HCT116 (cell line): ENCODE measurements at regions not wholly inside any gene's neighbourhood (a gene's known extent, or its start where the extent isn't known, plus 50 kb on each side); places are given as distances from the start of the nearest gene placed in this dataset.

ENCODE experiments used
- ATAC-seq: fragments of 200-7000 bp; cut with Tn5 transposase; 2 replicates; pipeline ENCODE4 v1.9.1; 2020; ENCODE audit warnings: mild to moderate bottlenecking, moderate library complexity
- BruUV-seq: library from RNA; stranded (reverse); fragments of 400-500 nt; replicated peaks from 2 replicates; lab custom pipeline; 2021; lab: Mats Ljungman, UMichigan
- CTCF ChIA-PET: fragments of 300-600 bp; sonication (Branson Sonifier 250); formaldehyde crosslinking; loops from one replicate; lab custom pipeline; 2021; ENCODE audit warnings: antibody characterized with exemption; lab: Charles Lee
- POLR2A ChIA-PET: fragments of 300-600, 350-600 bp; sonication (Branson Sonifier 250); formaldehyde crosslinking; loops from one replicate; lab custom pipeline; 2021; ENCODE audit warnings: antibody characterized with exemption; lab: Charles Lee
- RAD21 ChIA-PET, 2 experiments: fragments of 300-600 bp; sonication (Branson Sonifier 250); formaldehyde crosslinking; loops; one replicate each; lab custom pipeline; 2023; ENCODE audit warnings: low total read pairs in 2 of 2; ENCODE audit not compliant: uncharacterized antibody in 2 of 2, unreplicated experiment in 2 of 2, low non-redundant PET in 1 of 2; lab: Charles Lee
- DNase-seq: peaks from one replicate; pipeline ENCODE4 v3.0.0-alpha.2; 2010; ENCODE audit warnings: low read depth, low spot score
- H2AFZ ChIP-seq: fragments of 200-600 bp; shearing (Covaris generic), sonication (generic); 2 replicates; pipeline ENCODE4 v1.6.1; 2017; ENCODE audit warnings: low read depth, mixed run types, mixed read lengths, antibody characterized with exemption, low read length; ENCODE audit not compliant: poor library complexity, severe bottlenecking
- H3K27ac ChIP-seq: 2 replicates; pipeline ENCODE4 v1.5.1; 2012; ENCODE audit warnings: low read depth, low read length
- H3K27me3 ChIP-seq: fragments of 200-600 bp; sonication (generic); 2 replicates; pipeline ENCODE4 v1.6.1; 2016; ENCODE audit warnings: mixed run types, low read length, mixed read lengths; ENCODE audit not compliant: insufficient read depth
- H3K36me3 ChIP-seq, 2 experiments: fragments of 200-500 bp in 1 of 2; fragments of 200-600 bp in 1 of 2; sonication (Bioruptor generic) in 1 of 2; sonication (generic) in 1 of 2; 2 replicates each; pipeline versions ENCODE4 v1.5.1 to v1.6.1; 2014 to 2016; ENCODE audit warnings: low read length in 2 of 2, inconsistent platforms in 1 of 2, mixed read lengths in 1 of 2, mixed run types in 1 of 2; ENCODE audit not compliant: insufficient read depth in 2 of 2, control insufficient read depth in 1 of 2
- H3K4me1 ChIP-seq, 2 experiments: fragments of 200-600 bp in 1 of 2; sonication (generic) in 1 of 2; 2 replicates each; pipeline versions ENCODE4 v1.5.1 to v1.6.1; 2012 to 2017; ENCODE audit warnings: low read length in 2 of 2, inconsistent platforms in 1 of 2, mild to moderate bottlenecking in 1 of 2, mixed read lengths in 1 of 2, mixed run types in 1 of 2, moderate library complexity in 1 of 2; ENCODE audit not compliant: insufficient read depth in 2 of 2, control insufficient read depth in 1 of 2
- H3K4me2 ChIP-seq: fragments of 200-600 bp; sonication (generic); 2 replicates; pipeline ENCODE4 v1.6.1; 2017; ENCODE audit warnings: mixed run types, low read length, mixed read lengths
- H3K4me3 ChIP-seq, 2 experiments: fragments of 200-600 bp in 1 of 2; sonication (generic) in 1 of 2; replicated peaks in 1 of 2; 2 replicates each; pipeline ENCODE4 v1.5.1; 2011 to 2016; ENCODE audit warnings: low read length in 2 of 2, control low read depth in 1 of 2, low read depth in 1 of 2, mild to moderate bottlenecking in 1 of 2, mixed read lengths in 1 of 2, mixed run types in 1 of 2
- H3K79me2 ChIP-seq: fragments of 200-600 bp; sonication (generic); 2 replicates; pipeline ENCODE4 v1.6.1; 2017; ENCODE audit warnings: mild to moderate bottlenecking, mixed run types, low read length, moderate library complexity, mixed read lengths; ENCODE audit not compliant: insufficient read depth
- H3K9ac ChIP-seq: fragments of 200-600 bp; sonication (generic); 2 replicates; pipeline ENCODE4 v1.6.1; 2016; ENCODE audit warnings: low read length, mixed read lengths
- H3K9me2 ChIP-seq: fragments of 200-600 bp; sonication (generic), shearing (Covaris generic); 2 replicates; pipeline ENCODE4 v1.6.1; 2017; ENCODE audit warnings: mixed run types, mild to moderate bottlenecking, moderate library complexity; ENCODE audit not compliant: insufficient read depth
- H3K9me3 ChIP-seq, 2 experiments: fragments of 200-500 bp in 1 of 2; fragments of 200-600 bp in 1 of 2; sonication (Bioruptor generic) in 1 of 2; sonication (generic) in 1 of 2; 2 replicates each; pipeline ENCODE4 v1.6.1; 2014 to 2017; ENCODE audit warnings: low read length in 2 of 2, mixed read lengths in 2 of 2, inconsistent platforms in 1 of 2, low read depth in 1 of 2, mild to moderate bottlenecking in 1 of 2, mixed run types in 1 of 2, moderate library complexity in 1 of 2; ENCODE audit not compliant: control insufficient read depth in 1 of 2, insufficient read depth in 1 of 2
- H4K20me1 ChIP-seq: fragments of 200-600 bp; sonication (generic), shearing (Covaris generic); 2 replicates; pipeline ENCODE4 v1.6.1; 2017; ENCODE audit warnings: mixed run types, mild to moderate bottlenecking, moderate library complexity; ENCODE audit not compliant: insufficient read depth
- CEBPB ChIP-seq: IDR thresholded peaks from 2 replicates; pipeline ENCODE4 v1.6.1; 2012; ENCODE audit warnings: low read depth
- EZH2phosphoT487 ChIP-seq: fragments of 200-600 bp; IDR thresholded peaks from 2 replicates; pipeline ENCODE4 v1.6.1; 2018; ENCODE audit warnings: antibody characterized with exemption, borderline replicate concordance
- FOSL1 ChIP-seq: IDR thresholded peaks from 2 replicates; pipeline ENCODE4 v1.6.1; 2012; ENCODE audit warnings: low read depth
- POLR2A ChIP-seq: IDR thresholded peaks from 2 replicates; pipeline ENCODE4 v1.7.0; 2011; ENCODE audit warnings: borderline replicate concordance; ENCODE audit not compliant: insufficient read depth, insufficient read length; ENCODE audit errors: extremely low read depth
- POLR2AphosphoS5 ChIP-seq: IDR thresholded peaks from 2 replicates; pipeline ENCODE4 v1.6.1; 2011; ENCODE audit warnings: mild to moderate bottlenecking, low read depth, low read length, moderate library complexity
- RAD21 ChIP-seq: IDR thresholded peaks from 2 replicates; pipeline ENCODE4 v1.6.1; 2012; ENCODE audit warnings: low read depth, mild to moderate bottlenecking
- SIN3A ChIP-seq: IDR thresholded peaks from 2 replicates; pipeline ENCODE4 v1.6.1; 2012; ENCODE audit warnings: low read depth
- SP1 ChIP-seq: IDR thresholded peaks from 2 replicates; pipeline ENCODE4 v1.6.1; 2012; ENCODE audit warnings: low read depth
- YY1 ChIP-seq: IDR thresholded peaks from 2 replicates; pipeline ENCODE4 v1.6.1; 2011; ENCODE audit warnings: low read length, low read depth, moderate library complexity, mild to moderate bottlenecking; ENCODE audit not compliant: insufficient replicate concordance; ENCODE audit errors: extremely low read depth
- ZFX ChIP-seq: fragments of 450-650 bp; IDR thresholded peaks from 2 replicates; pipeline ENCODE4 v1.6.1; 2017
- intact Hi-C: fragments of 100-400 bp; cut with micrococcal nuclease; formaldehyde crosslinking; loops from 2 replicates; pipeline ENCODE4 v1.10.0; 2022
- TF ChIP-seq, protein P1 (sequence below): IDR thresholded peaks from 2 replicates; pipeline ENCODE4 v1.6.1; 2011; ENCODE audit warnings: mild to moderate bottlenecking, low read length, moderate library complexity; ENCODE audit not compliant: insufficient replicate concordance; ENCODE audit errors: extremely low read depth

DNA sequence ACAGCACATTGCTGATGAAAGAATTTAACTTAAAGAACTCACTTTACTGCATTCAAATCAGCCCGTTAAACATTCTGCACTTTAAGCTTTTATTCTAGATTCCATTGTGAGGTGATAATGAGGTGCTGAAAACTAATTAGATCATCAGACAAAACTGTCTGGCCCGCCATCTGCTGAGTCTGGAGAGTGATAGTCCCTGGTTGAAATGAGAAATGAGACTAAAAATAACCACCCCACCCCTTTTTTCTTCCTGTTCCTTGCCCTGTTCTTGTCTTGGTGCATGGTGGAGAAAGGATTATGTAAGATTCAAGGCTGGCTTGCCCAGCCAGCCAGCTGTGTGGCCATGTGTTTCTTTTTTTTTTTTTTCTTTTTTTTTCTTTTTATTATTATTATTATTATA lies 277.0 kb upstream of the COBL start:
- Histone ChIP-seq H2AFZ (no peak overlapping the region), H3K79me2 (no peaks in the 10 kb centered on the region), H3K9me2 (no peaks in the 10 kb centered on the region), H3K27me3 (no peaks in the 10 kb centered on the region), H3K4me3 (no peak overlapping the region), H3K27ac (no peak overlapping the region), H3K9me3 (no peaks in the 10 kb centered on the region), H3K36me3 (no peaks in the 10 kb centered on the region), H3K9ac (no peak overlapping the region), H4K20me1 (no peaks in the 10 kb centered on the region), H3K4me2 (no peak overlapping the region), H3K4me1 (no peaks in the 10 kb centered on the region)
- CTCF ChIA-PET, result no interaction called here
- RAD21 ChIA-PET, result no interaction called here
- no TSS peak for BruUV-seq
- ATAC-seq (no peak), DNase-seq (no peak)
- intact Hi-C loops, result no loop called here
- POLR2A ChIA-PET, result no interaction called here
- no peak for TF ChIP-seq FOSL1
- TF ChIP-seq POLR2AphosphoS5, result no peak
- TF ChIP-seq SP1, result no peak
- TF ChIP-seq CEBPB, result no peak
- TF ChIP-seq, protein P1, sequence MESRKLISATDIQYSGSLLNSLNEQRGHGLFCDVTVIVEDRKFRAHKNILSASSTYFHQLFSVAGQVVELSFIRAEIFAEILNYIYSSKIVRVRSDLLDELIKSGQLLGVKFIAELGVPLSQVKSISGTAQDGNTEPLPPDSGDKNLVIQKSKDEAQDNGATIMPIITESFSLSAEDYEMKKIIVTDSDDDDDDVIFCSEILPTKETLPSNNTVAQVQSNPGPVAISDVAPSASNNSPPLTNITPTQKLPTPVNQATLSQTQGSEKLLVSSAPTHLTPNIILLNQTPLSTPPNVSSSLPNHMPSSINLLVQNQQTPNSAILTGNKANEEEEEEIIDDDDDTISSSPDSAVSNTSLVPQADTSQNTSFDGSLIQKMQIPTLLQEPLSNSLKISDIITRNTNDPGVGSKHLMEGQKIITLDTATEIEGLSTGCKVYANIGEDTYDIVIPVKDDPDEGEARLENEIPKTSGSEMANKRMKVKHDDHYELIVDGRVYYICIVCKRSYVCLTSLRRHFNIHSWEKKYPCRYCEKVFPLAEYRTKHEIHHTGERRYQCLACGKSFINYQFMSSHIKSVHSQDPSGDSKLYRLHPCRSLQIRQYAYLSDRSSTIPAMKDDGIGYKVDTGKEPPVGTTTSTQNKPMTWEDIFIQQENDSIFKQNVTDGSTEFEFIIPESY, result no peak
- no peak for TF ChIP-seq POLR2A

DNA sequence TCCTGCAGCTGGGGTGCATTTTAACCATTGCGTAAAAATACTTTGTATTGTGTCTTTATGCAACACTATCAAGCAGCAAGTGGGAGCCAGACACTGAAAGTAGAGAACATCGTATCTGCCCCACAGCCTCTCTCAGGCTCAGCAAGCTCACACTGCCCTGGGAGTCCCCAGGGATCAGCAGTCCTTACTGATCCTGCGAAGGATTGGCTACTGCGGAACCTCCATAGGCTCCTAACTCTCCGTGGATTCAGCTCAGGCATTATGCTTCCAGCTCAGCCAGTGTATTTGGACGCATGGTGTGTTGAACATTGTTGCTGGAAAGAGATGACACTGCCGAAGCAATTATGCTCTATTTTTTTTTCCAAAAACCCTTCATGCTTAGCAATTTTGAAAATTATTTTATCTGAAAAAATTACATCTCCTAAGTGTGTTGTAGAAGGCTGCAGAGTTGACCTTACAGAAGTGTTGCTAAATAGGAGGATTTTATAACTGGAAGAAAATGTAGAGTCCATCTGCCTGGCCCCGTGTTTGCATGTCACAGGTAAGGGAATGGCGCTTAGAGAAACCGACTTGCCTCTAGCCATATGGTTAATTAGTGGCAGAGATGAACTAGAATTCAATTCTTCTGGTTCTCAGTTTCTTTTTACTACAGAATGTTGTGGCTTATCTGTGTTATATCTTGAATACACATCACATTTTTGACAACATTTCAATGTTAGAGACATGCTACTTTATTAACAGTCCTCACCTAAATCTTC lies 276.4 kb upstream of the COBL start:
- ATAC-seq (no peak), DNase-seq (no peak)
- Histone ChIP-seq H3K4me2 (no peak overlapping the region), H3K79me2 (no peaks in the 10 kb centered on the region), H3K36me3 (no peaks in the 10 kb centered on the region), H3K9me3 (no peaks in the 10 kb centered on the region), H3K9me2 (no peaks in the 10 kb centered on the region), H3K27ac (no peak overlapping the region), H3K4me1 (no peaks in the 10 kb centered on the region), H4K20me1 (no peaks in the 10 kb centered on the region), H3K4me3 (no peak overlapping the region), H3K27me3 (no peaks in the 10 kb centered on the region), H3K9ac (no peak overlapping the region), H2AFZ (no peak overlapping the region)
- ChIA-PET CTCF (no interaction called here), POLR2A (no interaction called here), RAD21 (no interaction called here)
- no TSS peak for BruUV-seq
- intact Hi-C loops, result no loop called here
- TF ChIP-seq SIN3A (no peak), CEBPB (no peak), EZH2phosphoT487 (no peak), SP1 (no peak), RAD21 (no peak), YY1 (no peak), ZFX (no peak)
- TF ChIP-seq, protein P1, result no peak
